ENCODE measurements at regions not wholly inside any gene's neighbourhood (a gene's known extent, or its start where the extent isn't known, plus 50 kb on each side); places are given as distances from the start of the nearest gene placed in this dataset.

DNA sequence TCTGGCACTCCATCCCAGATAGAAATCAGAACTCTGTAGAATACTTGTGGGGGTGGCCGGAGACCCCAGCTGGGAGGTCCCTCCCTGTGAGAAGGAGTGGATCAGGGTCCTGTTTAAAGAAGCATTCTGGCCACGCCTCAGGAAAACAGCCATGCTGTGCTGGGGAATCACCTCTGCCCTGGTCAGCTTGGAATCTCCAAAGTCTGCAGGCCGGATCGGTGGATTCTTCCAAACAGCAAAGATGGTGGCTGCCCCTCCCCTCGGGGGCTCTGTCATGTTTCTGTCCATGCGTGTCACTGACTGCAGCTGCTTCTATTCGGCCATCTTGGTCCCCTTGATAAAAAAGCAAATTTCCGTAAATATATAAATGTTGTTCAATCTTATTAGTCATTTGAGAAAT, 365.9 kb downstream of the JRKL start:
- no peak overlapping the region for H3K27ac Mint-ChIP-seq
- H3K27me3 Mint-ChIP-seq (ENCODE audit: insufficient read depth): no peaks in the 10 kb centered on the region
- H3K9me3 Mint-ChIP-seq: no peaks in the 10 kb centered on the region
- no peaks in the 10 kb centered on the region for H3K36me3 Mint-ChIP-seq (ENCODE audit: low read depth)
- H3K4me3 Mint-ChIP-seq: no peak overlapping the region
- H3K4me1 Mint-ChIP-seq (ENCODE audit: low read depth): peaks cover 21% of the 10 kb centered on the region
- TF ChIP-seq, protein P1, sequence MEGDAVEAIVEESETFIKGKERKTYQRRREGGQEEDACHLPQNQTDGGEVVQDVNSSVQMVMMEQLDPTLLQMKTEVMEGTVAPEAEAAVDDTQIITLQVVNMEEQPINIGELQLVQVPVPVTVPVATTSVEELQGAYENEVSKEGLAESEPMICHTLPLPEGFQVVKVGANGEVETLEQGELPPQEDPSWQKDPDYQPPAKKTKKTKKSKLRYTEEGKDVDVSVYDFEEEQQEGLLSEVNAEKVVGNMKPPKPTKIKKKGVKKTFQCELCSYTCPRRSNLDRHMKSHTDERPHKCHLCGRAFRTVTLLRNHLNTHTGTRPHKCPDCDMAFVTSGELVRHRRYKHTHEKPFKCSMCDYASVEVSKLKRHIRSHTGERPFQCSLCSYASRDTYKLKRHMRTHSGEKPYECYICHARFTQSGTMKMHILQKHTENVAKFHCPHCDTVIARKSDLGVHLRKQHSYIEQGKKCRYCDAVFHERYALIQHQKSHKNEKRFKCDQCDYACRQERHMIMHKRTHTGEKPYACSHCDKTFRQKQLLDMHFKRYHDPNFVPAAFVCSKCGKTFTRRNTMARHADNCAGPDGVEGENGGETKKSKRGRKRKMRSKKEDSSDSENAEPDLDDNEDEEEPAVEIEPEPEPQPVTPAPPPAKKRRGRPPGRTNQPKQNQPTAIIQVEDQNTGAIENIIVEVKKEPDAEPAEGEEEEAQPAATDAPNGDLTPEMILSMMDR (IDR thresholded peaks at IDR 0.05): no peak
- no peak for DNase-seq

DNA sequence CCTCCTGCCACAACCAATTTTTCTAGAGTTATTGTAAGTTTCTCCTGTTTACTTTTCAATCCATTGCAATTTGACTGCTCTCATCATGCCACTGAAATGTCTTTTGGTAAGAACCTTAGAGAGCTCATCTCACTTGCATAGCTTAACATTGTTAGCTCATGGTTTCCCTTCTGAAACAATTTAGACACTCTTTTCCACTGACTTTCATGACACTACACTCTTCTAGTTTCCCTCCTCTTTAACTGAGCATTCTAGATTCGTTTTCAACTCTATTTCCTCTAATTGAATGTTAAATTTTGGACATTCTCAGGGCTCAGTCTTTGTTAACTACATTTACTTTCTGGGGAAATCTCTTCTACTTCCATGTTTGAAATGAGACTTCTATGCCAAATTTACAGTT, 369.1 kb downstream of the JRKL start:
- no peaks in the 10 kb centered on the region for H3K36me3 Mint-ChIP-seq (ENCODE audit: low read depth)
- TF ChIP-seq, protein P1 (IDR thresholded peaks at IDR 0.05): no peak
- no peaks in the 10 kb centered on the region for H3K9me3 Mint-ChIP-seq
- H3K27ac Mint-ChIP-seq: no peak overlapping the region
- DNase-seq: no peak
- peaks cover 2% of the 10 kb centered on the region; the same call in 1 of the 2 replicates for H3K27me3 Mint-ChIP-seq (ENCODE audit: insufficient read depth)
- no peaks in the 10 kb centered on the region for H3K4me1 Mint-ChIP-seq (ENCODE audit: low read depth)
- no peak overlapping the region for H3K4me3 Mint-ChIP-seq

DNA sequence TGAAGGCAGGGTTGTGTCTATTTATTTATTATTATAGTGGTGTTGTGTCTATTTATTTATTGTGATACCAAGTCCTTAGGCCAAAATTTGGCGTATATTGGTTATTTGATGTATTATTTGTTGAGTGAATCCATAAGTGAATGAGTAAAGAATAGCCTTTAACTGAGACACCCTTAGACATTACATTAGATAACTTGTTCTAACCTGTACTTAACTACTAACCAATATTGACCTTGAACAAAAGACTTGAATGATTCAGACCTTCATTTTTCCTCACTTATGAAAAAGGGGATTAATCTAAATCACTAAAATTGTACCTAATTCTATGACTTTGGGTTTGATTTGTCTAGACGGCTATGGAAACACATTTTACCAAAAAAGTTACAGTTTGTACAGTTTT, 370.5 kb downstream of the JRKL start:
- DNase-seq: no peak
- TF ChIP-seq, protein P1 (IDR thresholded peaks at IDR 0.05): no peak
- H3K4me3 Mint-ChIP-seq: no peak overlapping the region
- peaks cover 5% of the 10 kb centered on the region for H3K27me3 Mint-ChIP-seq (ENCODE audit: insufficient read depth)
- H3K27ac Mint-ChIP-seq: no peak overlapping the region
- no peaks in the 10 kb centered on the region for H3K36me3 Mint-ChIP-seq (ENCODE audit: low read depth)
- H3K4me1 Mint-ChIP-seq (ENCODE audit: low read depth): no peaks in the 10 kb centered on the region
- H3K9me3 Mint-ChIP-seq: no peaks in the 10 kb centered on the region

DNA sequence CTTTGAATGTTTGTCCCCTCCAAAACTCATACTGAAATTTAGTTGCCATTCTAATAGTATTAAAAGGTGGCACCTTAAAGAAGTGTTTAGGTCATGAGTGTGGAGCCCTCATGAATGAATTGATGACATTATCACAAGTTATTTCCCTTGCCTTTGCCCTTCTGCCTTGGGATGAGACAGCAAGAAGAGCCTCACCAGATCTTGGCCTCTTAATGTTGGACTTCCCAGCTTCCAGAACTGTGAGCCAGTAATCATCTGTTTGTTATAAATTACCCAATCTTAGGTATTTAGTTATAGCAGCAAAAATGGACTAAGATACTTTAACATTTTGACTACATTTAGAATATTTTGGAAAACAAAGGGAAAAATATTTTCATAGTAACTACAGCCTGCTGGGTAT, 371.0 kb downstream of the JRKL start:
- H3K9me3 Mint-ChIP-seq: no peaks in the 10 kb centered on the region
- TF ChIP-seq, protein P1 (IDR thresholded peaks at IDR 0.05): no peak
- H3K27me3 Mint-ChIP-seq (ENCODE audit: insufficient read depth): peaks cover 5% of the 10 kb centered on the region
- no peak overlapping the region for H3K27ac Mint-ChIP-seq
- H3K36me3 Mint-ChIP-seq (ENCODE audit: low read depth): no peaks in the 10 kb centered on the region
- H3K4me1 Mint-ChIP-seq (ENCODE audit: low read depth): no peaks in the 10 kb centered on the region
- no peak overlapping the region for H3K4me3 Mint-ChIP-seq
- DNase-seq: no peak

DNA sequence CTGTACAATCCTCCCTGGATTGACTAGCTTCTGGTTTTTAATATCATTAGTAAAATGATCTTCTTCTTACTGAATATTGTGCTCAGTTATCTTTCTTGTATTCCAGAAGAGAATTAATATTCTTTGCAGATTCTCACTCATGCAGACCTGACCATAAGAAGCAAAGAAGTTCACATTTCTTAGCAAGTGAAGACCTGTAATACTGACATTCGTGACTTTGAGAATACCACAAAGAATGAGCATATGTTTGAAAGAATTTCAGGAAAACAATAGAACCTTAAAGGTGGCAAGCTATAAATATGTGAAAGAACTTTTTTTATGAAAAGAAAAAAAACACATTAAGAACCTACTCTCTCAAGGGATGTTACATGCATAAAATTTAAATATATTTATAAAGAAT, 371.6 kb downstream of the JRKL start:
- Mint-ChIP-seq H3K27ac (no peak overlapping the region), H3K4me3 (no peak overlapping the region), H3K9me3 (no peaks in the 10 kb centered on the region), H3K4me1 (ENCODE audit: low read depth) (no peaks in the 10 kb centered on the region), H3K27me3 (ENCODE audit: insufficient read depth) (peaks cover 5% of the 10 kb centered on the region), H3K36me3 (ENCODE audit: low read depth) (no peaks in the 10 kb centered on the region)
- TF ChIP-seq, protein P1 (IDR thresholded peaks at IDR 0.05): no peak
- DNase-seq: no peak

DNA sequence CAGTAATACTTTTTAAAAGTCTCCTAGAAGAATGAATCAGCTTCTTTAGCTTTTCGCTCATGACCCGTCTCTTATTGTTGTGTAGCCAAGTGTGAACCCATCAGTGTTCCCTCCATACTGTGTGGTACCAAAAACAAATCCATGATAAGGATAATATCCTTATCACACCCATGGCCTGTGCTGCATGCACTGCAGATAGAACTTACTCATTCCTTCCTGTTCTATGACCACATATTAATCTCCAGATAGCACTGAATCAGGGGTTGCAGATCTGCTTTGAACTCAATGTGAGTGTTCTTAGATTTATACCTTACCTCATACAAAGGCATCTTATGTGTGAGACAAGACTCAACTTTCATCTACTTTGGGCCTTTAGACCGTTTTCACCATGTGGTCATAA, 373.4 kb downstream of the JRKL start:
- TF ChIP-seq, protein P1 (IDR thresholded peaks at IDR 0.05): no peak
- no peak overlapping the region for H3K27ac Mint-ChIP-seq
- H3K27me3 Mint-ChIP-seq (ENCODE audit: insufficient read depth): peaks cover 5% of the 10 kb centered on the region
- no peaks in the 10 kb centered on the region for H3K4me1 Mint-ChIP-seq (ENCODE audit: low read depth)
- no peak for DNase-seq
- no peak overlapping the region for H3K4me3 Mint-ChIP-seq
- H3K9me3 Mint-ChIP-seq: no peaks in the 10 kb centered on the region
- no peaks in the 10 kb centered on the region for H3K36me3 Mint-ChIP-seq (ENCODE audit: low read depth)
